HCT116 (cell line): ENCODE measurements at regions not wholly inside any gene's neighbourhood (a gene's known extent, or its start where the extent isn't known, plus 50 kb on each side); places are given as distances from the start of the nearest gene placed in this dataset.
A peak's percentile ranks its signal among the peaks of the same experiment; 100 is the strongest.

ENCODE experiments used
- ATAC-seq: fragments of 200-7000 bp; cut with Tn5 transposase; 2 replicates; pipeline ENCODE4 v1.9.1; 2020; ENCODE audit warnings: mild to moderate bottlenecking, moderate library complexity
- BruUV-seq: library from RNA; stranded (reverse); fragments of 400-500 nt; replicated peaks from 2 replicates; lab custom pipeline; 2021; lab: Mats Ljungman, UMichigan
- CTCF ChIA-PET: fragments of 300-600 bp; sonication (Branson Sonifier 250); formaldehyde crosslinking; loops from one replicate; lab custom pipeline; 2021; ENCODE audit warnings: antibody characterized with exemption; lab: Charles Lee
- POLR2A ChIA-PET: fragments of 300-600, 350-600 bp; sonication (Branson Sonifier 250); formaldehyde crosslinking; loops from one replicate; lab custom pipeline; 2021; ENCODE audit warnings: antibody characterized with exemption; lab: Charles Lee
- RAD21 ChIA-PET, 2 experiments: fragments of 300-600 bp; sonication (Branson Sonifier 250); formaldehyde crosslinking; loops; one replicate each; lab custom pipeline; 2023; ENCODE audit warnings: low total read pairs in 2 of 2; ENCODE audit not compliant: uncharacterized antibody in 2 of 2, unreplicated experiment in 2 of 2, low non-redundant PET in 1 of 2; lab: Charles Lee
- DNase-seq: peaks from one replicate; pipeline ENCODE4 v3.0.0-alpha.2; 2010; ENCODE audit warnings: low read depth, low spot score
- H2AFZ ChIP-seq: fragments of 200-600 bp; shearing (Covaris generic), sonication (generic); 2 replicates; pipeline ENCODE4 v1.6.1; 2017; ENCODE audit warnings: low read depth, mixed run types, mixed read lengths, antibody characterized with exemption, low read length; ENCODE audit not compliant: poor library complexity, severe bottlenecking
- H3K27ac ChIP-seq: 2 replicates; pipeline ENCODE4 v1.5.1; 2012; ENCODE audit warnings: low read depth, low read length
- H3K27me3 ChIP-seq: fragments of 200-600 bp; sonication (generic); 2 replicates; pipeline ENCODE4 v1.6.1; 2016; ENCODE audit warnings: mixed run types, low read length, mixed read lengths; ENCODE audit not compliant: insufficient read depth
- H3K36me3 ChIP-seq, 2 experiments: fragments of 200-500 bp in 1 of 2; fragments of 200-600 bp in 1 of 2; sonication (Bioruptor generic) in 1 of 2; sonication (generic) in 1 of 2; 2 replicates each; pipeline versions ENCODE4 v1.5.1 to v1.6.1; 2014 to 2016; ENCODE audit warnings: low read length in 2 of 2, inconsistent platforms in 1 of 2, mixed read lengths in 1 of 2, mixed run types in 1 of 2; ENCODE audit not compliant: insufficient read depth in 2 of 2, control insufficient read depth in 1 of 2
- H3K4me1 ChIP-seq, 2 experiments: fragments of 200-600 bp in 1 of 2; sonication (generic) in 1 of 2; 2 replicates each; pipeline versions ENCODE4 v1.5.1 to v1.6.1; 2012 to 2017; ENCODE audit warnings: low read length in 2 of 2, inconsistent platforms in 1 of 2, mild to moderate bottlenecking in 1 of 2, mixed read lengths in 1 of 2, mixed run types in 1 of 2, moderate library complexity in 1 of 2; ENCODE audit not compliant: insufficient read depth in 2 of 2, control insufficient read depth in 1 of 2
- H3K4me2 ChIP-seq: fragments of 200-600 bp; sonication (generic); 2 replicates; pipeline ENCODE4 v1.6.1; 2017; ENCODE audit warnings: mixed run types, low read length, mixed read lengths
- H3K4me3 ChIP-seq, 2 experiments: fragments of 200-600 bp in 1 of 2; sonication (generic) in 1 of 2; replicated peaks in 1 of 2; 2 replicates each; pipeline ENCODE4 v1.5.1; 2011 to 2016; ENCODE audit warnings: low read length in 2 of 2, control low read depth in 1 of 2, low read depth in 1 of 2, mild to moderate bottlenecking in 1 of 2, mixed read lengths in 1 of 2, mixed run types in 1 of 2
- H3K79me2 ChIP-seq: fragments of 200-600 bp; sonication (generic); 2 replicates; pipeline ENCODE4 v1.6.1; 2017; ENCODE audit warnings: mild to moderate bottlenecking, mixed run types, low read length, moderate library complexity, mixed read lengths; ENCODE audit not compliant: insufficient read depth
- H3K9ac ChIP-seq: fragments of 200-600 bp; sonication (generic); 2 replicates; pipeline ENCODE4 v1.6.1; 2016; ENCODE audit warnings: low read length, mixed read lengths
- H3K9me2 ChIP-seq: fragments of 200-600 bp; sonication (generic), shearing (Covaris generic); 2 replicates; pipeline ENCODE4 v1.6.1; 2017; ENCODE audit warnings: mixed run types, mild to moderate bottlenecking, moderate library complexity; ENCODE audit not compliant: insufficient read depth
- H3K9me3 ChIP-seq, 2 experiments: fragments of 200-500 bp in 1 of 2; fragments of 200-600 bp in 1 of 2; sonication (Bioruptor generic) in 1 of 2; sonication (generic) in 1 of 2; 2 replicates each; pipeline ENCODE4 v1.6.1; 2014 to 2017; ENCODE audit warnings: low read length in 2 of 2, mixed read lengths in 2 of 2, inconsistent platforms in 1 of 2, low read depth in 1 of 2, mild to moderate bottlenecking in 1 of 2, mixed run types in 1 of 2, moderate library complexity in 1 of 2; ENCODE audit not compliant: control insufficient read depth in 1 of 2, insufficient read depth in 1 of 2
- H4K20me1 ChIP-seq: fragments of 200-600 bp; sonication (generic), shearing (Covaris generic); 2 replicates; pipeline ENCODE4 v1.6.1; 2017; ENCODE audit warnings: mixed run types, mild to moderate bottlenecking, moderate library complexity; ENCODE audit not compliant: insufficient read depth
- EZH2 ChIP-seq: fragments of 200-600 bp; sonication (generic); IDR thresholded peaks from 2 replicates; pipeline ENCODE4 v1.6.1; 2017; ENCODE audit warnings: antibody characterized with exemption, mixed run types
- SIN3A ChIP-seq: IDR thresholded peaks from 2 replicates; pipeline ENCODE4 v1.6.1; 2012; ENCODE audit warnings: low read depth
- SRF ChIP-seq: IDR thresholded peaks from 2 replicates; pipeline ENCODE4 v1.6.1; 2012; ENCODE audit warnings: low read depth
- YY1 ChIP-seq: IDR thresholded peaks from 2 replicates; pipeline ENCODE4 v1.6.1; 2011; ENCODE audit warnings: low read length, low read depth, moderate library complexity, mild to moderate bottlenecking; ENCODE audit not compliant: insufficient replicate concordance; ENCODE audit errors: extremely low read depth
- ZBTB33 ChIP-seq: IDR thresholded peaks from 2 replicates; pipeline ENCODE4 v1.6.1; 2011; ENCODE audit warnings: mild to moderate bottlenecking, low read length, moderate library complexity; ENCODE audit not compliant: insufficient replicate concordance; ENCODE audit errors: extremely low read depth
- ZFX ChIP-seq: fragments of 450-650 bp; IDR thresholded peaks from 2 replicates; pipeline ENCODE4 v1.6.1; 2017
- intact Hi-C: fragments of 100-400 bp; cut with micrococcal nuclease; formaldehyde crosslinking; loops from 2 replicates; pipeline ENCODE4 v1.10.0; 2022
- TF ChIP-seq, protein P1 (sequence below): IDR thresholded peaks from 2 replicates; pipeline ENCODE4 v1.6.1; 2012; ENCODE audit warnings: low read depth
- TF ChIP-seq, protein P2 (sequence below): IDR thresholded peaks from 2 replicates; pipeline ENCODE4 v1.6.1; 2012

DNA sequence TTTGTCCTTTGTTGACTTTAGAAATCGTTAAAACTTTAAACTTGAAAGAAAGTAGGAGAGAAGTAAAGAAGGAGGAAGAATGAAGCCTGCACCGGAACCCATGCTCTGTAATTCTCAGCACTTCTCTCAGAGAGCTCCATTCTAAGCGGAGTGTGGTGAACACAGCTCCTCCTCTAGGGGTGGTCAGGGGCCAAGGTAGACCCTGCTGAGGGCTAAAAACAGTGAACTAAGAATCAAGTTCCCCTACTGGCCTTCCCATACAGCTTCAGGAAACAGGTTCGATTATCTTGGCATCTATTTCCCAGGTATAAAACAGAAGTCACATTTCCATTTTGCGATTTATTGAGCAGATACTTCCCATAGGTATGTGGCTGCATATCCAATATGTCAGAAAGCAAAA is 92.7 kb upstream of the ASAP2 start (continued):
- TF ChIP-seq ZBTB33 (no peak), YY1 (no peak), ZFX (no peak), EZH2 (no peak), SRF (no peak)
- TF ChIP-seq, protein P1, sequence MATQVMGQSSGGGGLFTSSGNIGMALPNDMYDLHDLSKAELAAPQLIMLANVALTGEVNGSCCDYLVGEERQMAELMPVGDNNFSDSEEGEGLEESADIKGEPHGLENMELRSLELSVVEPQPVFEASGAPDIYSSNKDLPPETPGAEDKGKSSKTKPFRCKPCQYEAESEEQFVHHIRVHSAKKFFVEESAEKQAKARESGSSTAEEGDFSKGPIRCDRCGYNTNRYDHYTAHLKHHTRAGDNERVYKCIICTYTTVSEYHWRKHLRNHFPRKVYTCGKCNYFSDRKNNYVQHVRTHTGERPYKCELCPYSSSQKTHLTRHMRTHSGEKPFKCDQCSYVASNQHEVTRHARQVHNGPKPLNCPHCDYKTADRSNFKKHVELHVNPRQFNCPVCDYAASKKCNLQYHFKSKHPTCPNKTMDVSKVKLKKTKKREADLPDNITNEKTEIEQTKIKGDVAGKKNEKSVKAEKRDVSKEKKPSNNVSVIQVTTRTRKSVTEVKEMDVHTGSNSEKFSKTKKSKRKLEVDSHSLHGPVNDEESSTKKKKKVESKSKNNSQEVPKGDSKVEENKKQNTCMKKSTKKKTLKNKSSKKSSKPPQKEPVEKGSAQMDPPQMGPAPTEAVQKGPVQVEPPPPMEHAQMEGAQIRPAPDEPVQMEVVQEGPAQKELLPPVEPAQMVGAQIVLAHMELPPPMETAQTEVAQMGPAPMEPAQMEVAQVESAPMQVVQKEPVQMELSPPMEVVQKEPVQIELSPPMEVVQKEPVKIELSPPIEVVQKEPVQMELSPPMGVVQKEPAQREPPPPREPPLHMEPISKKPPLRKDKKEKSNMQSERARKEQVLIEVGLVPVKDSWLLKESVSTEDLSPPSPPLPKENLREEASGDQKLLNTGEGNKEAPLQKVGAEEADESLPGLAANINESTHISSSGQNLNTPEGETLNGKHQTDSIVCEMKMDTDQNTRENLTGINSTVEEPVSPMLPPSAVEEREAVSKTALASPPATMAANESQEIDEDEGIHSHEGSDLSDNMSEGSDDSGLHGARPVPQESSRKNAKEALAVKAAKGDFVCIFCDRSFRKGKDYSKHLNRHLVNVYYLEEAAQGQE: no peak
- TF ChIP-seq, protein P2, sequence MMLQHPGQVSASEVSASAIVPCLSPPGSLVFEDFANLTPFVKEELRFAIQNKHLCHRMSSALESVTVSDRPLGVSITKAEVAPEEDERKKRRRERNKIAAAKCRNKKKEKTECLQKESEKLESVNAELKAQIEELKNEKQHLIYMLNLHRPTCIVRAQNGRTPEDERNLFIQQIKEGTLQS: no peak

DNA sequence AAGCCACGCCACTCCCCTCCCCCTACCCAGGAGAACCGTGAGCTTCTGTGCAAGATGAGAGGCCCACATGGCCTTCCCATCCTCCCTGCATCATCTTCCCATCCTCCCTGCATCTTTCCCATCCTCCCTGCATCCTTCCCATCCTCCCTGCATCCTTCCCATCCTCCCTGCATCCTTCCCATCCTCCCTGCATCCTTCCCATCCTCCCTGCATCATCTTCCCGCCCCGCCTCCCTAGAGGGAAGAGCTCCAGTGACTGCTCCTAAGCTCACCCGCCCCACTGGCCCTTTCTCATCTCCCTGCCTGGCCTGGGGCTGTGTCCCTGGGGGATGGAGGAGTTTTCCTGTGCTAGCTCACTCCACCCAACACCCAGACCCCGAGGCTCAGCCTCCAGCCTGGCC is 93.3 kb upstream of the ASAP2 start:
- no peak overlapping the region for H3K27ac ChIP-seq
- TF ChIP-seq ZBTB33: no peak
- 0 out of 2 replicates have a peak, but pooled peaks have one; percentile 32 for TF ChIP-seq SIN3A
- TF ChIP-seq, all 23 proteins: peak for 1
- Histone ChIP-seq H3K4me1 (peaks cover 12 to 38% of the 10 kb centered on the region in 2 experiments; a peak in 3 of 4 replicates), H4K20me1 (no peaks in the 10 kb centered on the region), H3K79me2 (no peaks in the 10 kb centered on the region), H2AFZ (no peak overlapping the region), H3K9ac (no peak overlapping the region; the same call in 1 of the 2 replicates), H3K9me2 (no peaks in the 10 kb centered on the region), H3K36me3 (no peaks in the 10 kb centered on the region), H3K4me3 (no peak overlapping the region), H3K9me3 (no peaks in the 10 kb centered on the region), H3K27me3 (no peaks in the 10 kb centered on the region), H3K4me2 (no peak overlapping the region)
- intact Hi-C loops: no loop called here
- ChIA-PET CTCF (interaction anchor here (1.0 kb wide), 1 partner anchor 10 kb away, joined by 4 read pairs; no protein-coding TSS in a partner anchor), RAD21 (interaction anchor here in 1 of 2 experiments (0.7 kb wide), 1 partner anchor 240 kb away, joined by 4 read pairs; no protein-coding TSS in a partner anchor), POLR2A (no interaction called here)
- DNase-seq (no peak), ATAC-seq (no peak)
- no TSS peak for BruUV-seq
